K562 (cell line): ENCODE measurements at regions not wholly inside any gene's neighbourhood (a gene's known extent, or its start where the extent isn't known, plus 50 kb on each side); places are given as distances from the start of the nearest gene placed in this dataset.

Experiments
- ATAC-seq: fragments of 200-7000 bp; cut with Tn5 transposase; 3 replicates; pipeline ENCODE4 v1.9.1; 2020; ENCODE audit warnings: moderate library complexity
- BruUV-seq: library from RNA; stranded (reverse); fragments of 400-500 nt; replicated peaks from 2 replicates; lab custom pipeline; 2021; lab: Mats Ljungman, UMichigan
- CTCF ChIA-PET: fragments of 300-600 bp; formaldehyde crosslinking; extraction: SDS; loops from one replicate; lab custom pipeline; 2021; ENCODE audit warnings: low intra/inter-chr PET ratio; lab: Yijun Ruan, JAX
- POLR2A ChIA-PET: fragments of 300-600, 350-650 bp; sonication (Branson Sonifier 250); formaldehyde crosslinking; extraction: SDS; loops from one replicate; lab custom pipeline; 2021; ENCODE audit warnings: antibody characterized with exemption, inconsistent platforms; lab: Yijun Ruan, JAX
- DNase-seq, 4 experiments: peaks; one replicate each; pipeline versions ENCODE4 v3.0.0 to v3.0.0-alpha.2; 2011 to 2018; ENCODE audit warnings: low spot score in 3 of 4, mixed read lengths in 3 of 4; ENCODE audit errors: extremely low read depth in 1 of 4
- FAIRE-seq: peaks from 2 replicates; lab custom pipeline; 2011; peaks lifted over from hg19 to GRCh38; lab: Jason Lieb, UNC
- H2AFZ ChIP-seq: 2 replicates; pipeline ENCODE4 v1.6.0; 2011; ENCODE audit warnings: low read depth, low read length, control low read depth, inconsistent platforms
- H3K27ac ChIP-seq: fragments of 200-600 bp; 3 replicates; pipeline ENCODE4 v1.8.0; 2011; ENCODE audit warnings: low read depth, mild to moderate bottlenecking, control low read depth, inconsistent platforms, low read length, moderate library complexity, mixed read lengths; ENCODE audit errors: extremely low read depth
- H3K27me3 ChIP-seq, 2 experiments: fragments of 300-600 bp in 1 of 2; 2 replicates in 1 of 2; 3 replicates in 1 of 2; pipeline versions ENCODE4 v1.6.0 to v1.8.0; 2011; ENCODE audit warnings: inconsistent platforms in 2 of 2, low read length in 2 of 2, mild to moderate bottlenecking in 1 of 2, mixed read lengths in 1 of 2, moderate library complexity in 1 of 2; ENCODE audit not compliant: control insufficient read depth in 2 of 2, insufficient read depth in 2 of 2
- H3K36me3 ChIP-seq: fragments of 300-600 bp; 3 replicates; pipeline ENCODE4 v1.8.0; 2011; ENCODE audit warnings: mild to moderate bottlenecking, low read length, inconsistent platforms; ENCODE audit not compliant: control insufficient read depth, insufficient read depth
- H3K4me1 ChIP-seq, 2 experiments: fragments of 200-600 bp in 1 of 2; replicated peaks in 1 of 2; 2 replicates in 1 of 2; 3 replicates in 1 of 2; pipeline versions ENCODE4 v1.5.1 to v1.8.0; 2011; ENCODE audit warnings: inconsistent platforms in 2 of 2, low read length in 2 of 2, mild to moderate bottlenecking in 1 of 2, mixed read lengths in 1 of 2, moderate library complexity in 1 of 2; ENCODE audit not compliant: control insufficient read depth in 2 of 2, insufficient read depth in 2 of 2
- H3K4me2 ChIP-seq: 2 replicates; pipeline ENCODE4 v1.6.1; 2011; ENCODE audit warnings: low read length, control low read depth, inconsistent platforms, mixed read lengths; ENCODE audit not compliant: insufficient read depth
- H3K4me3 ChIP-seq: fragments of 200-600 bp; sonication (generic), shearing (Covaris generic); 2 replicates; pipeline ENCODE4 v1.5.1; 2016; ENCODE audit warnings: control low read depth, inconsistent platforms
- H3K79me2 ChIP-seq: fragments of 200-600 bp; 3 replicates; pipeline ENCODE4 v1.8.0; 2011; ENCODE audit warnings: low read length, inconsistent platforms; ENCODE audit not compliant: control insufficient read depth, insufficient read depth
- H3K9ac ChIP-seq, 2 experiments: 2 replicates each; pipeline versions ENCODE4 v1.6.0 to v1.6.1; 2011; ENCODE audit warnings: low read depth in 2 of 2, low read length in 2 of 2, control low read depth in 1 of 2, inconsistent platforms in 1 of 2, mild to moderate bottlenecking in 1 of 2, mixed read lengths in 1 of 2; ENCODE audit not compliant: insufficient read depth in 1 of 2
- H3K9me1 ChIP-seq: one replicate; pipeline ENCODE4 v1.6.0; 2011; ENCODE audit warnings: inconsistent platforms, mild to moderate bottlenecking, low read length, moderate library complexity; ENCODE audit not compliant: control insufficient read depth, insufficient read depth
- H3K9me3 ChIP-seq: replicated peaks from 2 replicates; pipeline ENCODE4 v1.5.1; 2011; ENCODE audit warnings: low read depth, low read length, inconsistent platforms; ENCODE audit not compliant: control insufficient read depth, insufficient read depth
- H4K20me1 ChIP-seq: replicated peaks from 2 replicates; pipeline ENCODE4 v1.6.1; 2011; ENCODE audit warnings: low read length, inconsistent platforms, mixed read lengths; ENCODE audit not compliant: control insufficient read depth, insufficient read depth
- BRF1 ChIP-seq: IDR thresholded peaks from 3 replicates; pipeline ENCODE4 v1.6.1; 2011; ENCODE audit warnings: borderline replicate concordance, mild to moderate bottlenecking; ENCODE audit not compliant: insufficient read length; ENCODE audit errors: extremely low read depth
- ETS2 ChIP-seq: IDR thresholded peaks from 2 replicates; pipeline ENCODE4 v1.6.1; 2016; ENCODE audit warnings: borderline replicate concordance, missing genetic modification characterization, mild to moderate bottlenecking, moderate library complexity, missing compliant biosample characterization; ENCODE audit not compliant: poor library complexity, severe bottlenecking
- FOXJ2 ChIP-seq: fragments of 200-800 bp; sonication (Bioruptor generic); IDR thresholded peaks from 2 replicates; pipeline ENCODE4 v1.6.1; 2016; ENCODE audit warnings: missing genetic modification characterization, missing compliant biosample characterization
- KAT2B ChIP-seq: IDR thresholded peaks from one replicate; pipeline ENCODE4 v1.6.1; 2012; ENCODE audit warnings: low read depth, mild to moderate bottlenecking, control low read depth, inconsistent platforms, low read length, moderate library complexity
- MAFF ChIP-seq: IDR thresholded peaks from 2 replicates; pipeline ENCODE4 v1.6.1; 2012; ENCODE audit warnings: low read length, improper control_type of control experiment
- MTA1 ChIP-seq: fragments of 450-650 bp; IDR thresholded peaks from 2 replicates; pipeline ENCODE4 v1.6.1; 2017; ENCODE audit warnings: borderline replicate concordance
- NFATC3 ChIP-seq: fragments of 450-650 bp; IDR thresholded peaks from 2 replicates; pipeline ENCODE4 v1.6.1; 2017; ENCODE audit warnings: mild to moderate bottlenecking
- NFYB ChIP-seq: IDR thresholded peaks from 2 replicates; pipeline ENCODE4 v1.6.1; 2011; ENCODE audit warnings: mild to moderate bottlenecking, moderate library complexity; ENCODE audit not compliant: insufficient read length; ENCODE audit errors: extremely low read depth
- RBM25 ChIP-seq: fragments of 200-400 bp; formaldehyde crosslinking; IDR thresholded peaks from 2 replicates; pipeline ENCODE4 v1.6.1; 2018; ENCODE audit warnings: low read length, low read depth, moderate library complexity; ENCODE audit not compliant: severe bottlenecking
- WHSC1 ChIP-seq: IDR thresholded peaks from one replicate; pipeline ENCODE4 v1.6.1; 2012; ENCODE audit warnings: low read length, control low read depth, inconsistent platforms
- ZC3H4 ChIP-seq: sonication (generic); formaldehyde crosslinking; IDR thresholded peaks from 2 replicates; pipeline ENCODE4 v1.9.0; 2021; ENCODE audit warnings: missing genetic modification reagents, borderline replicate concordance
- ZFX ChIP-seq: sonication (generic); formaldehyde crosslinking; IDR thresholded peaks from 2 replicates; pipeline ENCODE4 v1.8.0; 2022; ENCODE audit warnings: mild to moderate bottlenecking, missing genetic modification reagents, moderate library complexity
- ZNF311 ChIP-seq: fragments of 250-450 bp; sonication (Bioruptor Pico); IDR thresholded peaks from 2 replicates; pipeline ENCODE4 v1.4.0; 2020; ENCODE audit warnings: mild to moderate bottlenecking, moderate library complexity
- ZNF431 ChIP-seq: sonication (generic); formaldehyde crosslinking; IDR thresholded peaks from 2 replicates; pipeline ENCODE4 v1.8.0; 2022; ENCODE audit warnings: mild to moderate bottlenecking, missing genetic modification reagents
- ZNF584 ChIP-seq: fragments of 200-800 bp; sonication (Bioruptor generic); IDR thresholded peaks from 2 replicates; pipeline ENCODE4 v1.6.1; 2016; ENCODE audit warnings: low read depth, mild to moderate bottlenecking, missing genetic modification characterization, missing compliant biosample characterization
- ZNF830 ChIP-seq: fragments of 250-450 bp; sonication (Bioruptor Pico); IDR thresholded peaks from 2 replicates; pipeline ENCODE4 v1.5.0; 2021; ENCODE audit warnings: mild to moderate bottlenecking
- WGBS: fragments of 100-300 bp; shearing (Covaris generic); methylation state at CpG from one replicate; pipeline ENCODE4 v1.1.6; 2016; ENCODE audit warnings: low coverage, mixed read lengths; ENCODE audit not compliant: insufficient coverage; ENCODE audit errors: missing lambda C conversion rate; 5-methylcytosine and 5-hydroxymethylcytosine counted together
- in situ Hi-C: fragments of 300-500 bp; cut with MboI; formaldehyde crosslinking; loops from 4 replicates; pipeline ENCODE4 v1.15.0; 2018; ENCODE audit warnings: inconsistent platforms, mixed read lengths
- intact Hi-C: fragments of 100-400 bp; cut with micrococcal nuclease; formaldehyde crosslinking; loops from 2 replicates; pipeline ENCODE4 v1.14.2; 2022
- TF ChIP-seq, protein P1 (sequence below): sonication (generic); formaldehyde crosslinking; IDR thresholded peaks from 2 replicates; pipeline ENCODE4 v1.8.1; 2023; ENCODE audit warnings: mild to moderate bottlenecking, missing genetic modification reagents
- TF ChIP-seq, protein P2 (sequence below): fragments of 250-450 bp; sonication (Bioruptor Pico); IDR thresholded peaks from 2 replicates; pipeline ENCODE4 v1.4.0; 2020; ENCODE audit warnings: borderline replicate concordance

DNA sequence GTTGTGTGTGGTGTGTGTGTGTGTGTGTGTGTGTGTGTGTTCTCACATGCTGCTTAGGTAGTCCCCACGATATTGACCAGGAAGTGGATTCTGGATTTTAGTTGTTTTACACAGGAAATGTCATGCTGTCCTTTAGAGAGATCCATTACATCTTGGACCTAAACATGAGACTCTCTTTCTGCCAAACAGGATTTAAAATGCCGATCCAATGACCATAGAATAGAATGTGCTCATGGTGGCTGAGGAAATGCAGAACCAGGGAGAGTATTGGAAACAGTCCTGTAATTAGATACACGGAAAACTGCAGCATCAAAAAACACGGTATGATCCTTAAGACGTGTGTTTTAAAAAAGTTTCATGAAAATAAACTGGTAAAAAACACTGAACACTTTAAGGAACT lies 347.8 kb upstream of the FRG1 start (continued):
- TF ChIP-seq, protein P1, sequence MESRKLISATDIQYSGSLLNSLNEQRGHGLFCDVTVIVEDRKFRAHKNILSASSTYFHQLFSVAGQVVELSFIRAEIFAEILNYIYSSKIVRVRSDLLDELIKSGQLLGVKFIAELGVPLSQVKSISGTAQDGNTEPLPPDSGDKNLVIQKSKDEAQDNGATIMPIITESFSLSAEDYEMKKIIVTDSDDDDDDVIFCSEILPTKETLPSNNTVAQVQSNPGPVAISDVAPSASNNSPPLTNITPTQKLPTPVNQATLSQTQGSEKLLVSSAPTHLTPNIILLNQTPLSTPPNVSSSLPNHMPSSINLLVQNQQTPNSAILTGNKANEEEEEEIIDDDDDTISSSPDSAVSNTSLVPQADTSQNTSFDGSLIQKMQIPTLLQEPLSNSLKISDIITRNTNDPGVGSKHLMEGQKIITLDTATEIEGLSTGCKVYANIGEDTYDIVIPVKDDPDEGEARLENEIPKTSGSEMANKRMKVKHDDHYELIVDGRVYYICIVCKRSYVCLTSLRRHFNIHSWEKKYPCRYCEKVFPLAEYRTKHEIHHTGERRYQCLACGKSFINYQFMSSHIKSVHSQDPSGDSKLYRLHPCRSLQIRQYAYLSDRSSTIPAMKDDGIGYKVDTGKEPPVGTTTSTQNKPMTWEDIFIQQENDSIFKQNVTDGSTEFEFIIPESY (CRISPR knock-in tag): no peak
- TF ChIP-seq ZFX (CRISPR knock-in tag): no peak
- TF ChIP-seq, protein P2, sequence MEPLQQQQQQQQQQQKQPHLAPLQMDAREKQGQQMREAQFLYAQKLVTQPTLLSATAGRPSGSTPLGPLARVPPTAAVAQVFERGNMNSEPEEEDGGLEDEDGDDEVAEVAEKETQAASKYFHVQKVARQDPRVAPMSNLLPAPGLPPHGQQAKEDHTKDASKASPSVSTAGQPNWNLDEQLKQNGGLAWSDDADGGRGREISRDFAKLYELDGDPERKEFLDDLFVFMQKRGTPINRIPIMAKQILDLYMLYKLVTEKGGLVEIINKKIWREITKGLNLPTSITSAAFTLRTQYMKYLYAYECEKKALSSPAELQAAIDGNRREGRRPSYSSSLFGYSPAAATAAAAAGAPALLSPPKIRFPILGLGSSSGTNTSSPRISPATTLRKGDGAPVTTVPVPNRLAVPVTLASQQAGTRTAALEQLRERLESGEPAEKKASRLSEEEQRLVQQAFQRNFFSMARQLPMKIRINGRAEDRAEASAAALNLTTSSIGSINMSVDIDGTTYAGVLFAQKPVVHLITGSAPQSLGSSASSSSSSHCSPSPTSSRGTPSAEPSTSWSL (CRISPR knock-in tag): no peak

DNA sequence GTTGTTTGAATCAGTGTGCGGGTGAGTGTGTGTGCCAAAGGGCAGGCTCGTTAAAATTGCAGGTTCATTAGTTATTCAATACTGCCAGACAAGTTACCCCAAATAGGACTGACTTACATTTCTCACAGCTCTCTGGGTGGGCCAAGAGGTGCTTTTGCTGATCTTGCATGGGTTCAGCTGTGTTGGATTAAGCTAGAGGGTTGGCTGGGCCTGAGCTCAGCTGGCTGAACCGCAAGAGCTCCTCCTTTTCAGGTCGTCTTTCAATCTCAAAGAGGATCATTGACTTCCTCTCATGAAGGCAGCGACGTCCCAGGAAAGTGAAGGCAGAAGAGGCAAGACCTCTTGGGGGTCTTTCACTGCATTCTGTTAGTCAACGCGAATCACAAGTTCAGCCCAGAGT lies 343.3 kb upstream of the FRG1 start:
- no peak overlapping the region for H3K9ac ChIP-seq
- TF ChIP-seq KAT2B: no peak
- no peak for TF ChIP-seq MAFF
- TF ChIP-seq FOXJ2 (tag): no peak
- TF ChIP-seq ZNF830 (CRISPR knock-in tag): no peak
- no peak for TF ChIP-seq ETS2
- TF ChIP-seq ZNF311 (CRISPR knock-in tag): no peak
- TF ChIP-seq, protein P1 (CRISPR knock-in tag): no peak
- no peak for TF ChIP-seq WHSC1
- TF ChIP-seq NFYB: no peak
- TF ChIP-seq ZNF431 (CRISPR knock-in tag): no peak
- TF ChIP-seq ZC3H4: no peak
- no peak for TF ChIP-seq BRF1
- no peak for TF ChIP-seq NFATC3
- no peak for TF ChIP-seq MTA1
- no peak for TF ChIP-seq ZNF584
- no peak for TF ChIP-seq RBM25

More for the DNA sequence above, 343.3 kb upstream of the FRG1 start:
- H3K79me2 ChIP-seq: no peaks in the 10 kb centered on the region
- CTCF ChIA-PET: no interaction called here
- ATAC-seq: no peak
- no TSS peak for BruUV-seq
- no peaks in the 10 kb centered on the region for H3K36me3 ChIP-seq
- H3K4me1 ChIP-seq: no peaks in the 10 kb centered on the region
- H3K27ac ChIP-seq: no peak overlapping the region
- intact Hi-C loops (no loop called here), in situ Hi-C loops (no loop called here)
- POLR2A ChIA-PET: no interaction called here
- H3K4me3 ChIP-seq: no peak overlapping the region
- WGBS: 4% methylated on average over 8 of the region's 8 CpGs
- no peak overlapping the region for H2AFZ ChIP-seq
- no peaks in the 10 kb centered on the region for H3K27me3 ChIP-seq
- no peak for DNase-seq
- H3K4me2 ChIP-seq: no peak overlapping the region
- no peaks in the 10 kb centered on the region for H4K20me1 ChIP-seq
- no peaks in the 10 kb centered on the region for H3K9me1 ChIP-seq
- no peak for FAIRE-seq
- no peaks in the 10 kb centered on the region for H3K9me3 ChIP-seq
